Stimulated activated CD4-positive, alpha-beta T cell treated with anti-CD3 and anti-CD28 coated beads, Interleukin-12 subunit alpha, Interleukin-12 subunit beta, amount 100 ng/mL, for 4 hours (primary cell): ENCODE measurements at regions not wholly inside any gene's neighbourhood (a gene's known extent, or its start where the extent isn't known, plus 50 kb on each side); places are given as distances from the start of the nearest gene placed in this dataset.

Source experiments
- DNase-seq: peaks from one replicate; pipeline ENCODE4 v3.0.0-alpha.2; 2020

DNA sequence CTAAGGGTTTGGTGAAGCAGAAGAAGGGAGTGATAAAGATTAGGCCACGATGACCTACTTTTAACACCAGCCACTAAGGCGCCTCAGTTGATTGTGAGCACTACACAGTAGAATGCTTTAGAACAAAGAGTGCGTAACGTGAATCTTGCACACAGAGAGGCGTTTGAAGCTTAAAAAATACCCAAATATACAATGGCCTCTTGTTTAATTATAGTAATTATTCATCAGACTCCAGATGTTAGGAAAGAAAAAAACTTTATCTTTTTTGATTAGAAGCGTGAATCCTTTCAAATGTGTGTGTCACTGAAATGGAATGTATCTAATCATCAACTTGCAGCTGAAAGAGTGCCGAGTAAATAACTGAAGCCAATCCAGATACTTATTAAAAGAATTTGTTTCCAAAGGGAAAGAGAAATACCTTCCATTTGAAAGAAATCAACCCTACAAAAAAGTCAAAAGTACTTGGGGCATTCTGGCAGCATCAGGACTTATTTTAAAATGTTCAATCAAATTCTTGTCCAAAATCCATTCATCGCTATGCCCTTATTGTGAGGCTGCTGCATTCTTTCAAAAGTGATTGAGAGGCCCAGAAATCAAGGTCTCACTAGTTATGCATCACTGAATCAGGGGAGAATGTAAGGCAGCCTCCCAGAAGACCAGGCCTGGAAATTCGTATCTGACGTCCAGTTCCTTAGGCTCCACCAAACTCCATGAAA, 337.5 kb downstream of the ZNF608 start:
- DNase-seq = no peak

DNA sequence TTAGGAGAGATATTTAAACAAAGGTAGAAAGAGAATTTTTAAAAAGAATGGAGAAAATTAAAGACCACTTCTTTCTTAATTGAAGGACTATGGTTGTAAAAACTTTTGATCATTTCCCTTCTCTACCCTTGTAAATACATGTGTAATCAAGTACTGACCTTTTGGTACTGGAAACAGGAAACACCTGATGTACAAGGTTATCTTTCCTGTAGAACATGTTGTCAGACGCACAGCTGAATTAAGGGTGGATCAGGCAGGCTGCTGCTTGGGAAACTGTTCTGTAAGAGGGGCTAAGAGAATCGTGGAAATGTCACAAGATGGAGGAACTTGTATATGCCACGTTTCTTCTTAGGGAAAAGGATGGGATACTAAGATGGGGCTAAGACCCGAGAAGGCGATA, 341.6 kb downstream of the ZNF608 start:
- DNase-seq = no peak

DNA sequence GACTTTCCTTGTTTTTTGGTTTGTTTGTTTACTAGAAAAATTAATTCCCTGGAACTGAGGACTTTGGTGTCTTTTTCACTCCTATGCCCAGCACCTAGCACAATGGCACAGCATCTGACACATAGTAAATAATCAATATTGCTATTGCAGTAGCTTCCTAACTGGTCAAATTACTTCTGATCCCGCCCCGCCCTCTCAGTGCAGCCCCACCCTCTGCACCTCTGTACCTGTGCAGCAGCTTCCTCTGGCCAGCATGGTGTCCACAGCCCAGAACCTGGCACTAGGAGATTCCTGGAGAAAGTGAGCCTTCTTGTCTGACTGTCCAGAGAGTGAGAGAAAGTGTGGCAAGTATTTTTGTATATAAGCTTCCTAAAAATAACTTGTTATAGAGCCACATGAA, 343.2 kb downstream of the ZNF608 start:
- DNase-seq = no peak

DNA sequence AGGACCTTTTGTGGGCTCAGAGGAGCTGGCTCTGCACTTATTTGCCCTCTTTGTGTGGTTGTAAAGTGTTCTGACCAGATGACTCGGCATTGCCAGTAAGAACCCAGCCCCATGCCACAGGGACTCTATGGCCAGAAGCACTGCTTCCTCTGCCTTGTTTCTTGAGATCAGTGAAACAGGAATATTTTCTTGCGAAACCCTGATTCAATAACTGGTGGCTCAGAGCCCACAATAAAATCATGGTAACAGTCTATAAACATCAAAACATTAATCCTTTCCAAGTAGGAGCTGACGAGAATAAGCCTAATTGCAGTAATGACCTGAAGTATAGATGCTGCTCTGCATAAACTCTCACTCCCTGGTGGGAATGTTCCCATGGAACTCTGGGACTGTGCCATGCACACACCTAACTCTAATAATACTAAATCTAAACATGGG, 344.3 kb downstream of the ZNF608 start:
- DNase-seq = no peak

DNA sequence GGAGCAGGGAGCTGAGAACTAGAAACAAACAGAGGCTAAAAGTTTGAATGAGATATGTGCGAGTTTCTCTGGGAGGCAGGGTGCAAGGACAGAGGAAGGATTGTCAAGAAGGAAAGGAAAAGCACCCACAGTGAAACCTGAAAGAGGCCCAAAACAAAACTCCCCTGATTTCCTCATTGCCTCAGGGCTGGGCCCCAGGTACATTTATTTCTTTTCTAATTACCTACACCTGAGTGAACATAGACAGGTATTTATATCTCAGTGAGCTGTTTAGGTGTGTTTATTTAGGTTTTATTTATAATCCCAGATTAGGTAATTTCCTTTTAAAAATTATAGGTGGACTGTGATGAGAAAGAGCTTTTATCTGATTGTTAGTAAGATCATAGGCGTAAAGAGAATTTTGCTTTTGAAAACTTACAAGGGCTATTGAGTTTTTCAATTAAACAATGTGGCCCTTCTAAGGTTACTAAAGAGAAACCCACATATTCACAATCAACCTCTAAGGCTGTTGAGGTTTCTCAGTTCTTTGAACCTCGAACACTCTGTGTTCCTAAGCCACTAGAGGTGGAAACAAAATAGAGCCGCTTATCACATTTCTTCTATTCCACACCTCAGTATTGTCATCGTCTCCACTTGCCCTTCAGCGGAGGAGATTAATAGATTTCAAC, 344.8 kb downstream of the ZNF608 start:
- DNase-seq = no peak

DNA sequence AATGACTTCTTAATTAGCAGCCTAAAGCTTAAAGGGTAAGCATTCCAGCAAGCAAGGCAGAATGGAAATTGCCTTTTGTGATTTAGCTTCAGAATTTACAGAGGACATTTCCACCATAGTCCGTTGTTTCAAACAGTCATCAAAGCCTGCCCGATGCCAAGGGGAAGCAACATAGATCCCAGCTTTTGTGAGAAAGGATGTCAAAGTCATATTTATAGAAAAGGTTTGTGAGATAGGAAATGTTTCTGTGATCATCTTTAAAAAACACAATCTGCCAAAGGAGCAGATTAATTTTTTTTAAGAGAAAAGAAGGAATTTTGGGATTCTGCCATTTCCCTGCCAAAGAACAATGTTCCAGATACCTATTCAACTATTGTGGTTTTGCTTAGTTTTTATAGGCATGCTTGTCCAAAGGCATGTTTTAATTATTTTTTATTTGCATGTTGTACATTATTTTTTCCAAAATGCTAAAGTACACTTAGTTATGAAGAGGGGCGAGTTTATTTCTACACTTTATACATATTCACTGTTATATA, 346.9 kb downstream of the ZNF608 start:
- no peak for DNase-seq

DNA sequence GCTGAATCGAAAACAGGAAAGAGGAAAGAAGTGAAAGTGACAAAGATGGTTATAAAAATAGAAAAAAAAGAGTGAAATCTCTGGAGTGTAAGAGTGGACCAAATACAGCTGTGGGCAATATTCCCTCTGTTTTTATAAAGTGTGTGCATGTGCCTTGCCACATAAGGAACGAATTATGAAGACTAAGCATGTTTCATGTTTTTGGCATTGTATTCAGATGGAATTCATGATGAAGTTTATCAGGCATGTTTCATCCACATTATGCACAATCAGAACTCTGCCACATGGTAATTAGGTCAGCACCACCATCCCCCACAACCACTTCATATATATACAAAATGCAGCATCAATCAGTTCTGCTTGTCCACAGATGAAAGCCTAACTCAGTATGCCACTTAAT, 348.0 kb downstream of the ZNF608 start:
- no peak for DNase-seq

DNA sequence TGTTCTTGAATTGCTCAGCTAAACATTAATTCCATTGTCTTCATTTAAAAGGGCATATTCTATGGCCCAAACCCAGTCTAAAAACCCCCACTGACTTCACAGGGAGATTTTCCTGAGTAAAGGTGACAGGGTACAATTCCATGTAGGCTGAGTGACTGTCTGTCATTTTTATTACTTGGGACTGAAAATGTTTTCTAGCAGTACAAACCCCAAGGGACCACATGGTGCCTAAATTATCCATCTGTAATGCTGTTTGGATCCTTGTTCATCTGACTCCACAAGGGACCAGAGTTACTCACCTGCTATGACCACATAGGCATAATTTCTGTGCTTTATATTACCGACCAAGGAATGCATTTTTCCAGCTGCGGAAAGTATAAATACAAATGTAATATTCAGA, 349.1 kb downstream of the ZNF608 start:
- DNase-seq = no peak

DNA sequence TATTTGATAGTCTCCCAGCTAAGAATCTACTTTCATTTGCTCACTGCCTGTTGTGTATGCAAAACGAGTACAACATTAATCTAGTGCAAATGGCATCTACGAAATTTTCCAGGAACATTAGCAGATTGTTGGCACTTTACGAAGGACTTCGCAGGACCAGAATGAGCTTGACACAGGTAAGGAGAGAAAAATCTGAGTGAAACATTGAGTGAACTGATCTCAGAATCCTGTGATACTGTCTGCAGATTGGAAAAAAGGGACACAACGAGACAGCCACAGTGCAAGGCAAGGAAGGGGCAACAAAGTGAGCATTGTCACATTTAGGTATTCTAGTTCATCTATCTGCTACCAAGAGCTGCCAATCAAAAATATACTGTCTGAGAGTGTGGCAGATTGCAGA, 350.5 kb downstream of the ZNF608 start:
- no peak for DNase-seq

DNA sequence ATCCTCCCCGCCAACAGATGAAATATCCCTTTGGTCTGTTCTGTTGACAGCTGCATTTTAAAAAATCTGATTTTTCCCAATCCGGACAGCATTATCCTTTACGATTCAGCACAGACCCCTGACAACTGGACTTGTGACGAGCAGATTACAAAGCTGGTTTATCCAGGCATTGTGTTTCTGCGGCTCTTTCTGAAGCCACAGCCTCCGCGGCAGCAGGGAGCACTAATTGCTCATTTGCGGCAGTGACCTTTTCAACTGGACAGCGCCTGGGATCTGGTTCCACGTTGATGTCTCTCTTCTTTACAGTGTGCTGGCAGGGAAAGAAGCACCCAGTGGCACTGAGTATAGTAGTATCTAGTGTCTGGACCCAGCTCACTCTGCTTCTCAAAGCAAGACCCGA, 351.2 kb downstream of the ZNF608 start:
- no peak for DNase-seq

DNA sequence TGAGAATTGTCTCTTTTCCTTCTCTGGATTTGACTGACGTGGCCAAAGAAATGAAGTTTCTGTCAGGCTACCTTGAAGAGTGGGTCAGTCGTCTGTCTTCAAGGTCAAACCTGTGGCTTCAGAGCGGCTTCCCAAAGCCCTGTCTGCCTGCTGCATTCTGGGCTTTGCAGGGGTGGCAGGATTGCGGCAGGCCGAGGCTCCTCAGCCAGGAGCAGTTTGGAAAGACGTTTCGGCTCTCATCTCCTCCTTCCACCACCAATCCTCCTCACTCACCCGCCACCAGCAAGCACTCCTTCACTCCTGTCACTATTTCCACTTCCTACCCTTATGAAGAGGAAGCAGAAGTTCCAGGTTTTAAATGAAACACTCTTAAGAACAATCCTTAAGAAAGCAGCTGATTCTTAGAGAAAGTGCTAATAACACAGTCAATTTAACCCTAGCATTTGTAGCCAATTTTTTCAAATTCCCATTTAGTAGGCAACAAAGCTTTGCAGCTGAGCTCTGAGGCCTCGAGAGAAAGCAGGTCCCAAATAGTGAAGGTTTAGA, 351.7 kb downstream of the ZNF608 start:
- DNase-seq = no peak

DNA sequence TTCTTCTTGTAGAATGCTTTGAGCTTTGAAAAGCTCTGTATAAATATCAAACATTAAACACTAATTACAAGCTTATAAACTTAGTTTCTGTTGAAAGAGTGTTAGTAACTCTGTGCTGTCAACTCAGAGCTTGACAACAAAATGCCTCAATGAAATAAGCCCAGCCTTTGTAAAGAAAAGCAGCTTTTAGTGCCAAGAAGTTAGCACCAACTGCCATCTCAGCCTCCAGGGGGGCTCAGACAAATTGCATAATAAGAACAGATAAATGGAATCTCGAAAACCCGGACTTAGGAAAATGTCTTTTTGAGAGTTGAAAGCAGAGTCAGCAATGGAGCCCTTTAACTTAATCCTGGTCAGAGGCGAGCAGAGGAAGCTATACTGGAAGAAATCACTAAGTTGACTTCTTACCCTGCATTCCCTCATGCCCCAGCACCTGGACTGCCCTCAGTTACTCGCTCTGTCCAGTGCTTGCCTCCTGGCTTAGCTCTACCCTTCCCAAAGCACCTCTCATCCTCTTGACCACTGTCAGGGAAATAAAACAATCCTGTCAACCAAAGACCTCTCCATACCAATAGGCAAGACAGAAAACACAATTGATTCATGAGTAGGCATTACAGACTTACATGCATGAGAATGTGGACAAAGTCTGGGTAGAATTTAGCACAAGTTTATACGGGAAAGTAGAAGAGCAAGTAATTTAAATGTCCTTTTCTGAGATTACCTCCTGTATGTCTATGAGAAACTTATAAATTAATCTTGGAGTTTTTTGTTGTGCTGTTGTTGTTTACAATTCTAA, 352.7 kb downstream of the ZNF608 start:
- DNase-seq = no peak

DNA sequence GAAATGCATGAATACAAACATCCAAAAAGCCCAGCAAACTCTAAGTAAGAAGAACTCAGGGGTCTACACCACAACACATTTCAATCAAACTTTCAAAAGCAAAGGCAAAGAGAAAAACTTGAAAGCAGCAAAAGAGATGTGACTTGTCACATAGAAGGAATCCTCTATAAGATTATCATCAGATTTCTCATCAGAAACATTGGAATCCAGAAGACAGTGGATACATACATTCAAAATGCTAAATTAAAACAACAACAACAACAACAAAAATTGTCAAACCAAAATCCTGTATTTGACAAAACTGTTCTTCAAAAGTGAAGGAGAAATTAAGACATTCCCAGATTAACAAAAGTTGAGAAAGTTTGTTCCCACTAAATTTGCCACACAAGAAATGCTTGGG, 362.7 kb downstream of the ZNF608 start:
- DNase-seq = no peak

DNA sequence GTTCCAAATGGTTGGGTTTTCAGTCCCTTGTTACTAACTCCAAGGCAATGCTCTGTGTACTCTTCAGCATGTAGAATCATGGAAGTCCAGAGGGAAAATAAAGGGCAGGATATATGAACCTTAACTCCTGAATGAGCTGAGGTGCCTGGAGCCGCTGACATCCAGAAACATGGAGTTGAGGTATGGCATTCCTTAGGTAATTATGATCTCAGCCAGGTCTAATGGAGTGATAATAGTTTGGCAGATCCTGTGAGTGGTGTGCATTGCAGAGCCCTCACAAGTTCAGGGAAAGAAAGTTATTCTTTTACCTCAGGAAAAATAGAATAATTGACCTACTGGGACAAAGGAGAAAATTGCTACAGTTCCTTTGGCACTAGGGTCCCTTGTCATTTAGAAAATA, 369.1 kb downstream of the ZNF608 start:
- no peak for DNase-seq

DNA sequence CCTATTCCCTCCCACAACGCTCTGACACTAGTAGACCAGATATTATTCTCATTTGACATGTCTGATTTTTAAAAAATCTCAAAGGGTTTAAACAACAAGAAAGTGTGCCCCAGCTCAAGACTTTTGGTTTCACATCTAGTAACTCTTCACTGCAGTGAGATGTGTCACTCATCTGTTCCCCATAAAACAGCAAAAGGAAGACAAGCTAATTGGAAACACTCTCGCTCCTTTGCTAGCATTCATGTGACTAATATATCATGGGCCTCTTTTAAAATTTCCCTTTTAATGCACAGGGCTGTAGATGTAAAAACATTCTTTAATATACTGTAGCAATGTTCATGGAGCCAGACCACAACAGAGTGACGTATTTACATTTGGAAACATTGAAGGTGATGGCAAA, 372.6 kb downstream of the ZNF608 start:
- DNase-seq = no peak

DNA sequence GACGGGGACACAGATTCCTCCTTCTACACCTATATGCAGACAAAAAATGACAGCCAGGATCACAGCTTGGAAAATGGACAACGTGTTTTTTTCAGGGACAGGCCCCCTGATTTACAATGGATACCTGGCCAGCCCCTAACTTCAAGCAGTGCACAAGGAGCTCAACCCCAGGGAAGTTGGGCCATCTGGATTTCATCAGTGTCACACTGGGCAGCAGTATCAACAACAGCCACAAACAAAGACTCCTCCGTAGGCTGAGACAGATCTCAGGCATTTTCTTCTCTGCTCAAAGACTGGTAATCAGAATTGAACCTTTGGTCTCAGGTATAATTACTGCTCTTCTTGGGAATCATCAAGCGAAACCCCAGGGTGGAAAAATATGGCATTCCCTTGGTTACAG, 374.0 kb downstream of the ZNF608 start:
- DNase-seq = no peak

DNA sequence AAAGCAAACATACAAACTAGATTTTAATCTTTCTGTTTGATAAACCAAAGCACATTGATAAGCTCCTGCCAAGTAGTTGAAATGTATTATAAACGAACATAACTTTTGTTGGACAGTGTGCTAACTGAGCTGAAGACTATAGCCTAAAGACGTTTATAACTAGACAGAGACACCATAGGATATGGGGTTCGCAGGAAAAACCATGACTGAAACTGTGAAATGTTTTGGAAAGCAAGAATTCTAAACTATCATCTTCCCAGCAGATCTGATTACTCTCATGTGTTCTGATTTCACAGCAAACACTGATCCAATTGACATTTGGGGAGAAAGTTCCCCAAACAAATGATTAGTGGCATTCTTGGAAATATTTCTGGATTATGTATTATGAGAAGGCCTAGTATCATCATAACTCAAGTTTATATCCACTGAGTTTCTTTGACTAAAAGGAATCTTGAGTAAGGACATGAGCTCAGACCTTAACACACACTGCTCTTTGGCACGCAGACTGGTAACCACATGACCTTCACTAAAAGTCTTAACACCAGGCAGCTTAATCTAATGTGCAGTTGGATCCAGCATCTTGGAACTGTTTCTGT, 375.2 kb downstream of the ZNF608 start:
- DNase-seq = no peak

DNA sequence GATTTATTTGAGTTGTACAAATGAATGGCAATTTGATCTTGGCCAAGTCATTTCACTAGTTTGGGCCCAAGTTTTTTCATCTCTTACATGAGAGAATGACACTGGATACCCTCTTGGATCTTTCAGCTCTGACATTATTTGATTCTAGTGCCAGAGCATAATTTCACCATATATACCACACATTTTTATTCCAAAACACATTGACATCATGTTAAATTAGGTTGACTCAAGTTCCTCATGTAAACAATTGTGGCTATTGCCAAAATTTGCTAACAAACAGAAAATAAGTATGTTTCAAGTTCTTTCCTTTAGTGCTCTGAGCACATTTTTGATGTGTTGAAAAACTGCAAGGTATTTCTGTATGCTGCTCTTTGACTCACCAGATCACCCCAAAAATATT, 375.8 kb downstream of the ZNF608 start:
- DNase-seq = no peak

DNA sequence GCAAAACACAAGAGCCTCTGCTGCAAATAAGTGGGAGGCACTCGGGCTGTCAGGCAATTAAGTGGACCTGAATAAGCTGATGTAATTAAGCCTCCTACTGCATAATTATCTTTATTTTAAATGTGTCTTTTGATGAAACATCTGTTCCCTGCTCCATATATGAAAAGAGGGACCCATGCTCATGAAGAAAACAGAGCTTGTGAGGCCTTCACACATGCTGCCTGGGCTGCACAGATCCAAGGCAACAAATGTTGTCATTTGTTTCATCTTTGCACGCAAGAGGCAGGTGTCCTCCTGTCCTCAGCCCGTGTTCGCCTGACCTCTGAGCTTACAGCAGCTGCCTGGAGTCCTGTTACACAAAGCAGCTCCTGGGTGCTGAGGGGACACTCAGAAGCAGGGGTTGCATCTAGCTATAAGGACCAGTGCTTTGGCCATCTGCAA, 381.1 kb downstream of the ZNF608 start:
- no peak for DNase-seq

DNA sequence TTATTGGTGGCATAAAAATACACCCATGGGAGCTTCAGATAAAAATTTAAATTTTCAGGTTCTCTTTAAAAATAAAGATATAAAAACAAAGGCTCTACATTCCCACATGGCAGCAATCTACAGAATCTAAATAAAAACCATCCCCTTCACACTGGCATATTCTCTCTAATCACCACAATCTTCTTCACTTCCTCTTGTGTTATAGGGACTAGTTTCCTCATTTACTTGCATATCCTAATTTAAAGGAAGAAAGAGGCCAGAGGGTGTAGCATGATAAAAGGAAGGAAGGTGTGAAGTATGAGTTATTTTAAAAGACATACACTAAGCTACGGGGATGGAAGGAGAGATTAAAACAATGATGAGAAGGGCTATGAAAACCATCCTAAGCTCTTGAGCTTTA, 390.5 kb downstream of the ZNF608 start:
- DNase-seq = no peak

DNA sequence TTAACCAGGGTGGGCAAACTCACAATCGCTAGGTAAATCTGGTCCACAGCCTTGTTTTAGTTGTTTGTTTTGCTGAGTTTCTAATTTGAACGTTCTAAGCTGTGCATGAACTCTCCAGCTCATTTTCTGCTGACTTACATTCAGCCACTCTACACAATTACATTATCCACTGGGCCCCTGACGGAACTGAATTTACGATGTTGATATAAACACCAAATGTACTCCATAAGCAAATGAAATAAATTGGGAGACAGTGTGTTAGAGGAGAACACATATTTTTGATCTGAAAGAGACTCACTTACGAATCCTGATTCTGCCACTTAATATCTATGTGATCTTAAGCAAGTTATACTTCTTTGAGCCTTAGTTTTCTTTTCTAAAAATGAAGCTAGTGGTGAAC, 393.4 kb downstream of the ZNF608 start:
- DNase-seq = no peak

DNA sequence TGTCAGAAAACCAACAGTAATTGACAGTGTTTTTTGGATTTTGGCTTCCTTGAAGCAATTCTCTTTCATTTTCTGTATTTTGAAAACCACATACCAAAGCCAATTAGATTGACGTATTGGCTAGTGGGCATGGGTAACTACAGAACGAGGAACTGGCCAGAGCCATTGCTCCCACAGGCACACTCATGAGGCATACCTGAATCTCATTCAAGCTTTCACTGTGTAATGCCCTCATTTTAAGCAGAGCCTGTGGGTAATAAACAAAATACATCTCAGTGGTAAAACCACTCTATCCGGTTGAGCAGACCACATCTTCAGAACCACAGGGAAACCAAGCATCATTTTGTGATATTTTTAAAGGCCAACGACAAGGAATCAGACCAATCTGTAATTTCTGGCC, 394.1 kb downstream of the ZNF608 start:
- no peak for DNase-seq

DNA sequence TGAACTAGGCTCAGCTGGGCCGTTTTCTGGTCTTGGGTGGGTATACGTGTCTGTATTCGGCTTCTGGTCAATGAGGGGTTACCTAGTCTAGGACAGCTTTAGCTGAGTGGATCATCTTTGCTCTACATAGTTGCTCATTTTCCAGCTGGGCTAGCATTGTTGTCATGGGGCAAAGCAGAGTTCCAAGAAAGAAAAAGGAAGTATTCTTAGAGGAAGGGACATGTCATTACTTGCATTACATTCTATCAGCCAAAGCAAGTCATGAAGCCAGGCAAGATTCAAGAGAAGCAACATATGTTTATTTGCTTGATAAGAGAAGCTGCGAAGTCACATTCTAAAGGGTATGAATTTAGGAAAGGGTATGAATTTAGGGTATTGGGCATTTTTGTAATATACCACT, 396.5 kb downstream of the ZNF608 start:
- DNase-seq = no peak
